22Rv1 (cell line): ENCODE measurements at regions not wholly inside any gene's neighbourhood (a gene's known extent, or its start where the extent isn't known, plus 50 kb on each side); places are given as distances from the start of the nearest gene placed in this dataset.

ENCODE experiments used
- ZFX ChIP-seq: fragments of 450-650 bp; IDR thresholded peaks from 2 replicates; pipeline ENCODE4 v1.6.1; 2017; ENCODE audit warnings: antibody characterized with exemption, borderline replicate concordance
- TF ChIP-seq, protein P1 (sequence below): fragments of 450-650 bp; IDR thresholded peaks from 2 replicates; pipeline ENCODE4 v1.5.1; 2017; ENCODE audit warnings: mild to moderate bottlenecking

DNA sequence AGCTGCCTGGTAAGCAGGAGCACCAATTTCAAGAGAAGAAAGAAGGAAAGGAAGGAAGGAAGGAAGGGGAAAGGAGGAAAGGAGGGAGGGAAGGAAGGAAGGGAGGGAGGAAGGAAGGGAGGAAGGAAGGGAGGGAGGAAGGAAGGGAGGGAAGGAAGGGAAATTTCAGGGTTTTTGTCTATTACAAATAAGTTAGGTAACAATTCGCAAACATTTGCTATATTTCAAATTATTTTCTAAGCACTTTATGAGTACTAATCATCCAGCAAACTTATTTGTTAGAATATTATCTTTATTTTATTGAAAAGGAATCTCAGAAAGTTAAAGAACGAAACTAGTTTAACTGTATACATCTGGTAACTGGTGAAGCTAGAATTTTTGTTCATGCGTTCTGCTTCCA is 921.7 kb downstream of the TBL1XR1 start:
- TF ChIP-seq, protein P1, sequence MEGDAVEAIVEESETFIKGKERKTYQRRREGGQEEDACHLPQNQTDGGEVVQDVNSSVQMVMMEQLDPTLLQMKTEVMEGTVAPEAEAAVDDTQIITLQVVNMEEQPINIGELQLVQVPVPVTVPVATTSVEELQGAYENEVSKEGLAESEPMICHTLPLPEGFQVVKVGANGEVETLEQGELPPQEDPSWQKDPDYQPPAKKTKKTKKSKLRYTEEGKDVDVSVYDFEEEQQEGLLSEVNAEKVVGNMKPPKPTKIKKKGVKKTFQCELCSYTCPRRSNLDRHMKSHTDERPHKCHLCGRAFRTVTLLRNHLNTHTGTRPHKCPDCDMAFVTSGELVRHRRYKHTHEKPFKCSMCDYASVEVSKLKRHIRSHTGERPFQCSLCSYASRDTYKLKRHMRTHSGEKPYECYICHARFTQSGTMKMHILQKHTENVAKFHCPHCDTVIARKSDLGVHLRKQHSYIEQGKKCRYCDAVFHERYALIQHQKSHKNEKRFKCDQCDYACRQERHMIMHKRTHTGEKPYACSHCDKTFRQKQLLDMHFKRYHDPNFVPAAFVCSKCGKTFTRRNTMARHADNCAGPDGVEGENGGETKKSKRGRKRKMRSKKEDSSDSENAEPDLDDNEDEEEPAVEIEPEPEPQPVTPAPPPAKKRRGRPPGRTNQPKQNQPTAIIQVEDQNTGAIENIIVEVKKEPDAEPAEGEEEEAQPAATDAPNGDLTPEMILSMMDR: no peak
- no peak for TF ChIP-seq ZFX
